Natural killer cell treated with Interleukin-12 subunit alpha and Interleukin-12 subunit beta and Interleukin-15 and Interleukin-18, amount 100 ng/mL, for 72 hours (primary cell): ENCODE measurements at regions not wholly inside any gene's neighbourhood (a gene's known extent, or its start where the extent isn't known, plus 50 kb on each side); places are given as distances from the start of the nearest gene placed in this dataset.

ENCODE experiments used
- ATAC-seq, 2 donors: fragments of 150-1000 bp; cut with Tn5 transposase in 1 of 2; sonication (Bioruptor Pico), chemical (Tn5 transposase) in 1 of 2; 2 replicates each; pipeline ENCODE4 v1.10.0; 2021
- DNase-seq: peaks from one replicate; pipeline ENCODE4 v3.0.0; 2022; ENCODE audit warnings: low spot score
- H3K27ac Mint-ChIP-seq, 2 donors: 1 replicate in 1 of 2; 2 replicates in 1 of 2; pipeline ENCODE4 v1.8.0; 2022; ENCODE audit warnings: mixed read lengths in 2 of 2, mild to moderate bottlenecking in 1 of 2, moderate library complexity in 1 of 2
- H3K27me3 Mint-ChIP-seq, 2 donors: 1 replicate in 1 of 2; 2 replicates in 1 of 2; pipeline ENCODE4 v1.8.0; 2022; ENCODE audit warnings: mixed read lengths in 2 of 2
- H3K36me3 Mint-ChIP-seq: one replicate; pipeline ENCODE4 v1.8.0; 2022; ENCODE audit warnings: mixed read lengths
- H3K4me1 Mint-ChIP-seq, 2 donors: 1 replicate in 1 of 2; 2 replicates in 1 of 2; pipeline ENCODE4 v1.8.0; 2022; ENCODE audit warnings: low read depth in 2 of 2, mixed read lengths in 2 of 2, mild to moderate bottlenecking in 1 of 2
- H3K4me3 Mint-ChIP-seq: one replicate; pipeline ENCODE4 v1.8.0; 2022; ENCODE audit warnings: mixed read lengths
- H3K9me3 Mint-ChIP-seq: 2 replicates; pipeline ENCODE4 v1.8.0; 2022; ENCODE audit warnings: mixed read lengths

DNA sequence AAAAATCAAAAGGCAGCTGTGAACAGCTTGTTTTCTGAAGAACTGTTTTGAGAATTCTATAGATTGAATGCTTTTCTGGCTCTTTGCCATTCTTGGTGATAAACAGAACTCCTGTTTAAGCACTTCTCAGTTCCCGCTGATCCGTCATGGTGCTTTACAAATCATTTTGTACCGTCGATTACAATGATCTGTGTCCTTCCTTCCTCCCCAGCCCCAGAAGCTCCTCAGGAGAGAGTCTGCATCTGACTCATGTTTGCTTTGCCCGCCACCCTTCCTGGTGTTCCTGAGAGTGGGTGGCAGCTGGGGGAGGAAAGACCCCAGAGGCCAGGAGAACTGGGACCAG lies 538.6 kb upstream of the MARCKS start:
- Mint-ChIP-seq H3K9me3 (peaks cover 13% of the 10 kb centered on the region), H3K27ac (no peak overlapping the region), H3K36me3 (no peaks in the 10 kb centered on the region), H3K4me1 (no peaks in the 10 kb centered on the region), H3K4me3 (no peak overlapping the region), H3K27me3 (no peaks in the 10 kb centered on the region)
- DNase-seq (no peak), ATAC-seq (no peak)

DNA sequence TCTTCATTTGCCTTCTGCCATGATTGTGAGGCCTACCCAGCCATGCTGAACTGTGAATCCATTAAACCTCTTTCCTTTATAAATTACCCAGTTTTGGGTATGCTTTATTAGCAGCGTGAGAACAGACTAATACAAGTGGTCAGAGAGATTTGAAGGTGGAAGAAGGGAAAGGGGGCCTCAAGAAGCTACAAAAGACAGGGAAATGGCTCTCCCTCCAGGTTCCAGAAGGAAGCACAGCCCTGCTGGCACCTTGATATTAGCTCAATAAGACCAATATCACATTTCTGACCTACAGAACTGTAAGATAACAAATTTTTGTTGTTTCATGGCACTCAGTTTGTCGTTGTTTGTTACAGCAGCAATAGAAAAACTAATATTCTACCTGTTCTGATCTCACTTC lies 536.5 kb upstream of the MARCKS start:
- Mint-ChIP-seq H3K4me1 (no peaks in the 10 kb centered on the region), H3K27me3 (no peaks in the 10 kb centered on the region), H3K4me3 (no peak overlapping the region), H3K27ac (no peak overlapping the region), H3K36me3 (no peaks in the 10 kb centered on the region), H3K9me3 (peaks cover 13% of the 10 kb centered on the region)
- ATAC-seq (no peak), DNase-seq (no peak)

DNA sequence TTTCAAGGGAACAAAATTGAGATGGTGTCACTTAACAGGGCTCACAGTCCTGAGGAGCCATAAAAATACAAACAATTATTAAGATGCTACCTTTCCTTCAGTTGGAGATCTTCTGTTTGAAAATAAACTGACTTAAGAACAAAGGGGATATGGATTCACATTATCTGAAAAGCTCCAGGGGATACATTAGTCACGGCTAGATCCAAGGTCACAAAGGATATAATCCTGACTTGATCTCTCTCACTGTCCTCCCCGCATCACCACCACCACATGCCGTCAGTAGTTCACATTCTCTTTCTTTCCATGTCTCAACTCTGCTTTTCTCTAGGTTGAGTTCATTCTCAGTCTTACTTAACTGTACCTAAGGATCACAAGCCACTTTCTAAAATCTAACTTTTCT lies 530.4 kb upstream of the MARCKS start:
- H3K27me3 Mint-ChIP-seq, result no peaks in the 10 kb centered on the region
- DNase-seq (no peak), ATAC-seq (no peak)
- H3K4me3 Mint-ChIP-seq, result no peak overlapping the region
- H3K4me1 Mint-ChIP-seq, result no peaks in the 10 kb centered on the region
- no peaks in the 10 kb centered on the region for H3K36me3 Mint-ChIP-seq
- no peak overlapping the region for H3K27ac Mint-ChIP-seq
- H3K9me3 Mint-ChIP-seq, result peaks cover 4% of the 10 kb centered on the region

DNA sequence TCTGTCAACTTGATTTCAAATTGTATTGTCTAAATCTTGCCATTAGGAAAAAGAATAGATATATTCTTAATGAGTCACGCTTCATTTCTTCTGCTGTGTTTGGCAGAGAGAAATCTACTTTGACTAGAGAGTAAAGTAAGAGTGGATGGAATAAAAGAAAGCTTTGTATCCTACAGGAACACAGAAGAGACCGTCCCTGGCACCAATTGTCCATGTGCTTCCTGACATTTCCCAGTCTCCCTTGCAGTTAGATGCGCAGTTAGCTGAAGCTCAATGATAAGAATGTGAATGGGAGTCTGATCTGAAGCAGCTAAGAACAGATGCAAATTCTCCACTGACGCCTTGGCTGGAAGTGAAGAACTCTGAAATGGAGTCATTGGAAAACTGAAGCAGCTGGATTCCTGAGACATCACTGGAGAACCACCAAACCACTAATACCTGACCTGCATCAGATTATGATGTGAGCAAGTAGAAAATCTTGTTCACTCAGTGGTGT lies 528.2 kb upstream of the MARCKS start:
- DNase-seq (no peak), ATAC-seq (no peak)
- Mint-ChIP-seq H3K9me3 (peaks cover 3% of the 10 kb centered on the region), H3K4me3 (no peak overlapping the region), H3K27me3 (no peaks in the 10 kb centered on the region), H3K27ac (no peak overlapping the region), H3K36me3 (no peaks in the 10 kb centered on the region), H3K4me1 (no peaks in the 10 kb centered on the region)

DNA sequence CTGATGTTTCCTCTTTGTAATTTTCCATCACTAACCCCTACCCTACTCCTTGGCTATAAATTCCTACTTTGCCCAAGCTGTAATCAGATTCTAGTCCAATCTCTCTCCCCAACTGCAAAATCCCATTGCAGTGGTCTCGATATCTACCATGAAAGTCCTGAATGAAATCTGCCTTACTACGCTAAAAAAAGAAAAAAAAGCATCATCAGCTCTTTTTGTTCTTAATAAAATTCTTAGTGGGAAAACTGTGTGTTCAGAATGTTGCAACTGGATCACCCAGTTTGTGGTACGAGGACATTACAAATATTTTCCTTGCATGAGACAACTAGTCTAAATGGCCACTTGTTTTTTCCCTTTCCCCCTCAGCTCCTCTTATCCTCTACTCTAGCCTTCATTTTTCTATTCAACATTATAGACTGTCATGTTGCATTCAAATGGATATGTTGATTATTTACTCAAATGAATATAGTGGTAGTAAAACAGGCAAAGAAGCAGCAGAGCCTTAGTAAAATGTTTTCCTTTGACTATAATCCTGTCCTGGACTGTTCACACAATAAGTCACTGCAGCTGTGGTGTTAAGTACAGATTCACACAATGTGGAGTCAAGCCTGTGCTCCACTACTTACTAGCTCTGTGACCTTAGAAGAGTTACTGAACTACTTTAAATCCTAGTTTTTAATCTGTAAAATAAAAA lies 527.1 kb upstream of the MARCKS start:
- no peaks in the 10 kb centered on the region for H3K36me3 Mint-ChIP-seq
- H3K9me3 Mint-ChIP-seq, result peaks cover 3% of the 10 kb centered on the region
- ATAC-seq (no peak), DNase-seq (no peak)
- H3K4me3 Mint-ChIP-seq, result no peak overlapping the region
- H3K4me1 Mint-ChIP-seq, result no peaks in the 10 kb centered on the region
- H3K27me3 Mint-ChIP-seq, result no peaks in the 10 kb centered on the region
- H3K27ac Mint-ChIP-seq, result no peak overlapping the region

DNA sequence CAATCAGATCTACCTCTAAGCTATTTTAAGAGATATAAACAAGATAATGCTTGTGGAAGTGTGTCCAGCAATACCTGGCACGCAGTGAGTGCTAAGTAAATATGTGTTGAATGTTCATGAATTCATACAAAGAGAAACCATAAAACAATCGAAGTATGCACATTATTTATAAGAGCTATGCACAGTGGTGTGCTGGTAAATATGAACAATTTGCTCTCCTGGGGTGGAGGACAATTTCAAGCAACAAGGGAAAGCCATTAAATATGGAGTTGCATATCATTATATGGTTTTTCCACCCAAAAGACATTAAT lies 526.6 kb upstream of the MARCKS start:
- H3K27me3 Mint-ChIP-seq, result no peaks in the 10 kb centered on the region

DNA sequence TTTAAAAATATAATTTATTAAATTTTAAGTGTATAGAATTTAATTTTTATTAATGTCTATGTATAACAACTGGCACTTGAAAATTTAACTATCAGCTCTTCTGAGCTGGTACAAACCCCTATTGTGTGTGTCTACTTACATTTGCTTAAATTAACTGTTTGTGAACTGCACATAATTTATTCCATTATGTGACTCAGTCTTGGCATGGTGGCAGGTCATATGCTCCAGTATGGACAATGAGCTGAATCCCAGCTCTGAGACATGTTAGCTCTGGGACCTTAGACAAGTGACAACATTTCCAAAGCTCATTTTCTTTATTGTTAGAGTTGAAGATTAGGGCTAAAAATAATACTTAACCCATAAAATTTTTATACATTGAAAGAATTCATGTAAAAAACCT lies 526.1 kb upstream of the MARCKS start:
- Mint-ChIP-seq H3K9me3 (peaks cover 6% of the 10 kb centered on the region), H3K36me3 (no peaks in the 10 kb centered on the region)

More for the DNA sequence above, 526.6 kb upstream of the MARCKS start:
- H3K4me3 Mint-ChIP-seq, result no peak overlapping the region
- no peak overlapping the region for H3K27ac Mint-ChIP-seq
- DNase-seq, result no peak
- H3K9me3 Mint-ChIP-seq, result peaks cover 6% of the 10 kb centered on the region
- no peak for ATAC-seq
- no peaks in the 10 kb centered on the region for H3K36me3 Mint-ChIP-seq
- H3K4me1 Mint-ChIP-seq, result no peaks in the 10 kb centered on the region

DNA sequence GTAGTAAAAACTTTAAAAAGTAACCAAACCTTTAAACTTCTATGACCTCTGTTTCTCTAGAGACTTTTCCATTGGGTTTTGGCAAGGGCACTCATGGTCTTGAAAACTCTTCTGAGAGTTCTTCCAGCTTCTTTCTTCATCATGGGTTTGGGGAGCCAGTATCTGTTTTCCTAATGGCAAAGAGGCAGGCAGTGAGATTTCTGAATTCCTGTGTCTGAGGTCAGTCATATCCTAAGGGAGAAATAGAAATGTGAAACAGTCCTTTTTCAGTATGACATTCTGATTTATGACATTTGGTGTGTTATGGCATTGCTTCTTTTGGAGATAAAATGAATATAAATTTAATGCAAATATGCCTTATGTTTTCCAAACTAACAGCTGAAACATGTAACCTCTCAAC lies 518.5 kb upstream of the MARCKS start:
- no peak for DNase-seq
- no peak for ATAC-seq
- no peaks in the 10 kb centered on the region for H3K27me3 Mint-ChIP-seq
- H3K4me3 Mint-ChIP-seq, result no peak overlapping the region
- no peak overlapping the region for H3K27ac Mint-ChIP-seq
- no peaks in the 10 kb centered on the region for H3K36me3 Mint-ChIP-seq
- H3K9me3 Mint-ChIP-seq, result peaks cover 9% of the 10 kb centered on the region
- H3K4me1 Mint-ChIP-seq, result no peaks in the 10 kb centered on the region

More for the DNA sequence above, 526.1 kb upstream of the MARCKS start:
- ATAC-seq, result no peak
- no peak for DNase-seq
- Mint-ChIP-seq H3K4me3 (no peak overlapping the region), H3K4me1 (no peaks in the 10 kb centered on the region), H3K27ac (no peak overlapping the region), H3K27me3 (no peaks in the 10 kb centered on the region)

DNA sequence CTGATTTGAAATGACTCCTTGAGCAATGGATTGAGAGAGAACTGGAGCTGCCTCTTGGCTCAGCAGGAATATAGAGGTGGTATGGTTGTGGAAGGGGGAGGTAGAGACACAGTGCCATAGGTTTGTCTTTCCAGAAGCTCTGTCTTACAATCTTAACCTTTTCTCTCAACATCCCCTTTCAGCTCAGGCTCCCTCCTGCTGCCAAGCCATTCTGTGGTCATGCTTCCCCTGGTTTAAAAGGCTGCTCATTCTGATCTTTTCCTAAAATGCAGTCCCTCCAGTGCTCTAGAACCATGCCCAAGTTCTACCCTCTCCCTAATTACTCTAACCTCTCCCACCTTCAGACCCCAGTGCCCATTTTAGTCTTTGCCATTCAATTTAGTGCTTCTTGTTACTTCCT lies 517.9 kb upstream of the MARCKS start:
- no peak for ATAC-seq
- no peaks in the 10 kb centered on the region for H3K4me1 Mint-ChIP-seq
- no peak for DNase-seq
- no peak overlapping the region for H3K4me3 Mint-ChIP-seq
- peaks cover 9% of the 10 kb centered on the region for H3K9me3 Mint-ChIP-seq
- H3K36me3 Mint-ChIP-seq, result no peaks in the 10 kb centered on the region
- no peaks in the 10 kb centered on the region for H3K27me3 Mint-ChIP-seq
- H3K27ac Mint-ChIP-seq, result no peak overlapping the region

DNA sequence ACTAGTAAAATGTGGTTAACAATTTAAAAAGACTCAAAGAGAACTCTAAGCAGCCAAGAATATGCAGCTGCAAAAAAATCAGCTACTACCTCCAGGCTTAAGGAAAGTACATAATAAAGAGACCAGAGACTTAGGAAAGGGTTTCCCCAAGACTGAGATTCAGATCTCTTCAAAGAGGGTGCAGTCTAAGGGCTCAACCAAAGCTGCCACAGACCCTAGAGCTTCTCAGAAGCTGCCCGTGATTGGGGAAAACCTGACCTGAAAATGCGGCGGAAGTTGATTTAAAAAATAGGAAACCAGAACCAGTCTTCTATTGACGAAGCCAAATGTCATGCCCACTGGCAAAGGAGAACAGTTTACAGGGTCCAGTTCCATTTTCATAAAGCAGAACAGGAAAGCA lies 516.8 kb upstream of the MARCKS start:
- DNase-seq, result no peak
- Mint-ChIP-seq H3K27ac (no peak overlapping the region), H3K4me3 (no peak overlapping the region), H3K36me3 (no peaks in the 10 kb centered on the region), H3K4me1 (no peaks in the 10 kb centered on the region), H3K27me3 (no peaks in the 10 kb centered on the region), H3K9me3 (peaks cover 9% of the 10 kb centered on the region)
- ATAC-seq, result no peak

DNA sequence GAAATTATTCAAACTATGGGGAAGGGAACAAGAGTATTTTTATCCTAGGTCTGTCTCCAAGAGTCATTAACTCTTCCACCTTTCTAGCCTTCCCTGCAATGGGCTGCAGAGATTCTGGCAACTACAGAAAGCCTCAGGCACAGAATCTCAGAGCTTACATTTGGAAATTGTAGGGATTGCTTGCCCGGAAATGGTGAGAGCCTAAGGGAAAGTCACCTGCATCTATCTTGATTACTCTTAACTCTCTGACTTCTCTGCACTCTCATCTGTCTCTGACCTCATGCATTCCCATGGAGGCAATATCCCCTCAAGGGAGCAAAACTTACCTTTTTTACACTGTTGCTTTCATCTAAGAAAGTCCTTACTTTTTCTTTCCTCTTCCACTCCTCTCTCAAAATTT lies 513.2 kb upstream of the MARCKS start:
- Mint-ChIP-seq H3K27ac (no peak overlapping the region), H3K27me3 (no peaks in the 10 kb centered on the region), H3K9me3 (peaks cover 4% of the 10 kb centered on the region), H3K36me3 (no peaks in the 10 kb centered on the region), H3K4me1 (no peaks in the 10 kb centered on the region), H3K4me3 (no peak overlapping the region)
- no peak for ATAC-seq
- no peak for DNase-seq

DNA sequence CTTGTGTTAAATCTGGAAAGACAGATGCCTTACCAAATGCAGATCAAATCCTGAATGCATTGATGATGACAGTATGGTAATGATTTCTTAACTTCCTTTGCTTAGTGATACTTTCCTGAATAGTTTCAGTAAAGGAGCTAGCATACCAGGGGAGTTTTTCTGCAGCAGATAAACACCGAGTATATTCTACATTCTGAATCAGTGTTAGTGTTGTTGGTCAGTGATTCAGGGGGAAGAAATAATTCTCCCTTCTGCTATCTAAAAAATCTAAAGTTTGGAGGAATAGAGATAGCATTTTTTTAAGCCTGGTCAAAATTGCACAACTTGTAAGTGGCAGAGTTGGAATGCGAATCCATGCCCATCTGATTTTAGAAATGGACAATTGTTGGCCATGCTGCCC lies 512.2 kb upstream of the MARCKS start:
- Mint-ChIP-seq H3K27me3 (no peaks in the 10 kb centered on the region), H3K9me3 (peaks cover 2% of the 10 kb centered on the region), H3K4me1 (no peaks in the 10 kb centered on the region), H3K4me3 (no peak overlapping the region), H3K36me3 (no peaks in the 10 kb centered on the region), H3K27ac (no peak overlapping the region)
- ATAC-seq (no peak), DNase-seq (no peak)

DNA sequence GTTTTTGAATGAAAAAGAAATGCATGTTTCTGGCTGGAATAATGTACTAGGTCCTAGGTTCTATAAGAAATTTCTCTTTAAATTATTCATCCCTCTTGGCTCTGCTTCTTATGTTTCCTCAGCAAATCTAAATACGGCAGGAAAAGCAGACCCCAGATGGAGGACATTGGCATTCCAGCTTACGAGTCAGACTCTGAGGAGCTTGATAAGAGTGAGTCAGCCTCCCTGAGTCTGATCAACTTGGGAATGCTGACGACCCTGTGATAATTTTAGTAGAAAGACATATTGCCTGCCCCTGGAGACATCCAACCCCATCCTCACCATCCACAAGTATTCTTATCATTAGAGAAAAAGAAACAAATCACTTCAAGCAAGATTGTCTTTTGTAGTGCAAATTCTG lies 509.7 kb upstream of the MARCKS start:
- Mint-ChIP-seq H3K4me1 (peaks cover 0 to 3% of the 10 kb centered on the region in 2 donors), H3K9me3 (peaks cover 3% of the 10 kb centered on the region), H3K36me3 (no peaks in the 10 kb centered on the region), H3K4me3 (no peak overlapping the region), H3K27ac (no peak overlapping the region), H3K27me3 (no peaks in the 10 kb centered on the region)
- DNase-seq (no peak), ATAC-seq (no peak)

DNA sequence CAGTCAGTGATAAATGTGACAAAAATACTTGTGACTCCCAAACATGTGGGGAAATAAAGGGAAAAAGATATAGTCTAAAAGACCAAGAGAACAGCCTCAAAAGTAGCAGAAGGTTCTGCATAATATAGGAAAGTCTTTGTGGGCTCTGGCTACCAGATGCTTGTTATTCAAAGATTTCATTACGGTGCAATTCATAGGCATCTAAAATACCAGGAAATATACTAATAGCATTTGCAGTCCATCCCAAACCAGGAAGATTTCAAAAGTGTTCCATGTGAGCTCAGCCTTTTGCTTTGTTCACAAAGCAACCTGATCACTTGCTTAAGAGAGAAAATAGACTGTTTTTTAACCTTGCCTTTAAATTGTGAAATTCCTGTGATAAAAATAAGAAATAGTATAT lies 506.7 kb upstream of the MARCKS start:
- H3K36me3 Mint-ChIP-seq, result no peaks in the 10 kb centered on the region
- H3K27ac Mint-ChIP-seq, result no peak overlapping the region
- no peak overlapping the region for H3K4me3 Mint-ChIP-seq
- ATAC-seq (no peak), DNase-seq (no peak)
- no peaks in the 10 kb centered on the region for H3K27me3 Mint-ChIP-seq
- peaks cover 8% of the 10 kb centered on the region for H3K9me3 Mint-ChIP-seq
- H3K4me1 Mint-ChIP-seq, result peaks cover 0 to 3% of the 10 kb centered on the region in 2 donors

DNA sequence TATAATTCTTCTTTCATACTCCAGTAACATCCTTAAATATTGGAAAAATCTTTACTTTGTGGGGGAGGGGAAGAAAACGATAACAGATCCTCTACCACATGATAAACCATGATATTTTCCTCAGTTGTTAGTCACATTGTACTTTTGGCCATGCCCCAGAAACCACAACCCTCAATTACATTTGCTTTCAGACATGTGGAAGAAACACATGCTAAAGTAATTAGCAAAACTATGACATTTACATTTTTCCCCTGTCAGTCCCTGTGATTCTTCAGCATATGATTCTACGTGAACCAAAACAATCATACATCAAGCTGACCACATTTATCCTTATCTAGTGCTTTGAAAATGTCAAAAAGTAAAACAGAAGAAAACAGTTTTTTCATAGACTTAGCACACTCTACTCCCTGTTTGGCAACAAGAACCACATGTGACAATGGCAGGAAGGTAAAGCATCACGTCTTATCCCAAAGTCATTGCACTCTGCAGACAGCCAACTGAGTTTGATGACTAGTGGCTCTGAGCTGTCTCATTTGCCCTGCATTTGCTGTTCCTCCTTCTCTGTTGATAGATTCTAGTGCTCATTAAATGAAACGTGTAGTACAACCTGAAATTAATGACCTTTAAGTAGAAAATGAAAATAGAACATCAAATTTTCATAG lies 505.8 kb upstream of the MARCKS start:
- Mint-ChIP-seq H3K27me3 (no peaks in the 10 kb centered on the region), H3K9me3 (peaks cover 8% of the 10 kb centered on the region), H3K36me3 (no peaks in the 10 kb centered on the region), H3K27ac (no peak overlapping the region), H3K4me1 (peaks cover 0 to 3% of the 10 kb centered on the region in 2 donors), H3K4me3 (no peak overlapping the region)
- no peak for ATAC-seq
- DNase-seq, result no peak
